ENCODE measurements at regions not wholly inside any gene's neighbourhood (a gene's known extent, or its start where the extent isn't known, plus 50 kb on each side); places are given as distances from the start of the nearest gene placed in this dataset.

- DNase-seq: peak; percentile 18
- in situ Hi-C loops (cut with HindIII; ENCODE audit: low pct_ligation_motif_present, low pct_unique_long_range_greater_than_20kb, low sequenced_read_pairs): no loop called here
These were observed 134.2 kb upstream of the IGF1R start for GRCh38 chr15:98514034-98514622.

GRCh38 chr15:98518823-98519561 is 129.3 kb upstream of the IGF1R start:
- peak; percentile 70 for DNase-seq
- in situ Hi-C loops (cut with HindIII; ENCODE audit: low pct_ligation_motif_present, low pct_unique_long_range_greater_than_20kb, low sequenced_read_pairs): no loop called here

- DNase-seq: no peak
- in situ Hi-C loops (cut with HindIII; ENCODE audit: low pct_ligation_motif_present, low pct_unique_long_range_greater_than_20kb, low sequenced_read_pairs): no loop called here
These were observed 128.4 kb upstream of the IGF1R start for GRCh38 chr15:98519767-98520550.

- in situ Hi-C loops (cut with HindIII; ENCODE audit: low pct_ligation_motif_present, low pct_unique_long_range_greater_than_20kb, low sequenced_read_pairs): no loop called here
- DNase-seq: no peak
These were observed 126.2 kb upstream of the IGF1R start for GRCh38 chr15:98522127-98522526.

GRCh38 chr15:98523912-98524662 is 124.3 kb upstream of the IGF1R start:
- in situ Hi-C loops (cut with HindIII; ENCODE audit: low pct_ligation_motif_present, low pct_unique_long_range_greater_than_20kb, low sequenced_read_pairs): no loop called here
- no peak for DNase-seq

GRCh38 chr15:98524838-98525660 is 123.3 kb upstream of the IGF1R start:
- in situ Hi-C loops (cut with HindIII; ENCODE audit: low pct_ligation_motif_present, low pct_unique_long_range_greater_than_20kb, low sequenced_read_pairs): no loop called here
- DNase-seq: no peak

GRCh38 chr15:98525661-98526001 is 122.7 kb upstream of the IGF1R start:
- DNase-seq: no peak
- in situ Hi-C loops (cut with HindIII; ENCODE audit: low pct_ligation_motif_present, low pct_unique_long_range_greater_than_20kb, low sequenced_read_pairs): no loop called here

GRCh38 chr15:98526094-98526493 is 122.2 kb upstream of the IGF1R start:
- in situ Hi-C loops (cut with HindIII; ENCODE audit: low pct_ligation_motif_present, low pct_unique_long_range_greater_than_20kb, low sequenced_read_pairs): no loop called here
- DNase-seq: no peak

GRCh38 chr15:98528046-98528725 is 120.2 kb upstream of the IGF1R start:
- no peak for DNase-seq
- in situ Hi-C loops (cut with HindIII; ENCODE audit: low pct_ligation_motif_present, low pct_unique_long_range_greater_than_20kb, low sequenced_read_pairs): no loop called here

- no peak for DNase-seq
- in situ Hi-C loops (cut with HindIII; ENCODE audit: low pct_ligation_motif_present, low pct_unique_long_range_greater_than_20kb, low sequenced_read_pairs): no loop called here
These were observed 118.9 kb upstream of the IGF1R start for GRCh38 chr15:98529205-98530145.

GRCh38 chr15:98530570-98530969 is 117.8 kb upstream of the IGF1R start:
- in situ Hi-C loops (cut with HindIII; ENCODE audit: low pct_ligation_motif_present, low pct_unique_long_range_greater_than_20kb, low sequenced_read_pairs): no loop called here
- no peak for DNase-seq

GRCh38 chr15:98532063-98532462 is 116.3 kb upstream of the IGF1R start:
- no peak for DNase-seq
- in situ Hi-C loops (cut with HindIII; ENCODE audit: low pct_ligation_motif_present, low pct_unique_long_range_greater_than_20kb, low sequenced_read_pairs): no loop called here

GRCh38 chr15:98536976-98537375 is 111.4 kb upstream of the IGF1R start:
- in situ Hi-C loops (cut with HindIII; ENCODE audit: low pct_ligation_motif_present, low pct_unique_long_range_greater_than_20kb, low sequenced_read_pairs): no loop called here
- DNase-seq: no peak

- DNase-seq: no peak
- in situ Hi-C loops (cut with HindIII; ENCODE audit: low pct_ligation_motif_present, low pct_unique_long_range_greater_than_20kb, low sequenced_read_pairs): no loop called here
These were observed 110.8 kb upstream of the IGF1R start for GRCh38 chr15:98537516-98538060.

GRCh38 chr15:98541519-98541918 is 106.8 kb upstream of the IGF1R start:
- in situ Hi-C loops (cut with HindIII; ENCODE audit: low pct_ligation_motif_present, low pct_unique_long_range_greater_than_20kb, low sequenced_read_pairs): no loop called here
- no peak for DNase-seq

- DNase-seq: no peak
- in situ Hi-C loops (cut with HindIII; ENCODE audit: low pct_ligation_motif_present, low pct_unique_long_range_greater_than_20kb, low sequenced_read_pairs): no loop called here
These were observed 105.1 kb upstream of the IGF1R start for GRCh38 chr15:98543237-98543636.

GRCh38 chr15:98546329-98546728 is 102.0 kb upstream of the IGF1R start:
- in situ Hi-C loops (cut with HindIII; ENCODE audit: low pct_ligation_motif_present, low pct_unique_long_range_greater_than_20kb, low sequenced_read_pairs): no loop called here
- DNase-seq: no peak
